HUES6 (cell line): ENCODE measurements at regions not wholly inside any gene's neighbourhood (a gene's known extent, or its start where the extent isn't known, plus 50 kb on each side); places are given as distances from the start of the nearest gene placed in this dataset.

ENCODE experiments used
- H3K27ac ChIP-seq: 2 replicates; pipeline ENCODE4 v1.7.0; 2013; ENCODE audit warnings: low read depth, mild to moderate bottlenecking, low read length, inconsistent platforms
- H3K27me3 ChIP-seq: 2 replicates; pipeline ENCODE4 v1.6.1; 2013; ENCODE audit warnings: low read length; ENCODE audit not compliant: control insufficient read depth, insufficient read depth
- H3K36me3 ChIP-seq: 2 replicates; pipeline ENCODE4 v1.6.1; 2013; ENCODE audit warnings: low read length; ENCODE audit not compliant: control insufficient read depth, insufficient read depth
- H3K4me1 ChIP-seq: 2 replicates; pipeline ENCODE4 v1.6.1; 2013; ENCODE audit warnings: low read length; ENCODE audit not compliant: control insufficient read depth, insufficient read depth
- H3K4me3 ChIP-seq: 2 replicates; pipeline ENCODE4 v1.5.1; 2013; ENCODE audit warnings: low read depth, low read length
- H3K9ac ChIP-seq: one replicate; pipeline ENCODE4 v1.6.1; 2013; ENCODE audit warnings: mild to moderate bottlenecking, low read length
- H3K9me3 ChIP-seq: 2 replicates; pipeline ENCODE4 v1.6.1; 2013; ENCODE audit warnings: low read depth, low read length; ENCODE audit not compliant: control insufficient read depth, insufficient read depth

DNA sequence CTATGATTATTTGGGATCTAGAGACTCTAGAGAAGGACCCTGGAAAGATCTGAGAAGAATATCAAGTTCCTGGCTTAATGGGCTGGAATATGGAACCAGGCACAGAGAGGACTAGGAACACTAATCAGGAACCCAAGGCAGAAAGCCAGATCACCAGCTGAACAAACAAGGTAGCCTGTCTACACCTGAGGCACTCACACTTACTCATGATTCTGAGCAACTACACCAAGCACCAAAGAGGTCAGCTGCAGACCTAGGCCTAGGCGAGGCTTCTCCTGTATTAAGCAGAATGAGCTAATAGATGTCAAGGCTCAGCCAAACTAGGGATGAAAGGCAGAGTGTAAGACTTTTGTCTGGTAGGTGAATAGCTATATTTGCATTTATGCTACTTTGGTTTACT lies 368.1 kb downstream of the LTN1 start:
- H3K9ac ChIP-seq: no peak overlapping the region
- H3K4me3 ChIP-seq: no peak overlapping the region
- H3K36me3 ChIP-seq: no peaks in the 10 kb centered on the region
- no peaks in the 10 kb centered on the region for H3K4me1 ChIP-seq
- no peaks in the 10 kb centered on the region for H3K9me3 ChIP-seq
- H3K27ac ChIP-seq: no peak overlapping the region
- H3K27me3 ChIP-seq: no peaks in the 10 kb centered on the region

GRCh38 chr21:28617300-28617699 lies 375.4 kb downstream of the LTN1 start:
- H3K4me3 ChIP-seq: no peak overlapping the region
- H3K4me1 ChIP-seq: no peaks in the 10 kb centered on the region
- H3K9ac ChIP-seq: no peak overlapping the region
- no peaks in the 10 kb centered on the region for H3K36me3 ChIP-seq
- no peaks in the 10 kb centered on the region for H3K9me3 ChIP-seq
- H3K27me3 ChIP-seq: no peaks in the 10 kb centered on the region
- H3K27ac ChIP-seq: no peak overlapping the region

DNA sequence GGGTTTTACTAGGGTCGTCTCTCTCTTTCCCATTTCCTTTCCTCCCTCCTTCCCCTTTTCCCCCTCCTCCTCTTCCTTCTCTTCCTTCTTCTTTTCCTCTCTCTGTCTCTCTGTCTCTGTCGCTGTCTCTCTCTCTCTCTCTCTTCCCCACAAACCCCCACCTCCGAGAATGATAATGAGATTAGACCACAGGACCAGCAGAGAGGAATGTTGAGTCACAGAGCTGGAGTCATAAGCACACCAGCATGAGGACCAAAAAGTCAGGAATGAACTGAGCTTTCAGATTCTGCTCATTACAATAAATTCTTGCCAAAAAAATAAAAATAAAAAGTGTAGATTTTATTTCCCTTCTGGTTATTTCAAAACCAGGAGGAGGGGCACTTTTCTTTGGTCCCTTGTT lies 377.4 kb downstream of the LTN1 start:
- Histone ChIP-seq H3K9ac (no peak overlapping the region), H3K4me3 (no peak overlapping the region), H3K4me1 (no peaks in the 10 kb centered on the region), H3K9me3 (no peaks in the 10 kb centered on the region), H3K27ac (no peak overlapping the region), H3K36me3 (no peaks in the 10 kb centered on the region), H3K27me3 (no peaks in the 10 kb centered on the region)

- Histone ChIP-seq H3K27ac (no peak overlapping the region), H3K9me3 (no peaks in the 10 kb centered on the region), H3K9ac (no peak overlapping the region), H3K36me3 (no peaks in the 10 kb centered on the region), H3K4me3 (no peak overlapping the region), H3K27me3 (no peaks in the 10 kb centered on the region), H3K4me1 (no peaks in the 10 kb centered on the region)
These were observed 377.9 kb downstream of the LTN1 start for GRCh38 chr21:28614791-28615190.

- no peak overlapping the region for H3K9ac ChIP-seq
- no peaks in the 10 kb centered on the region for H3K36me3 ChIP-seq
- H3K9me3 ChIP-seq: 0 out of 2 replicates have a peak, but pooled peaks cover 5% of the 10 kb centered on the region
- H3K27me3 ChIP-seq: no peaks in the 10 kb centered on the region
- no peak overlapping the region for H3K4me3 ChIP-seq
- H3K4me1 ChIP-seq: no peaks in the 10 kb centered on the region
- no peak overlapping the region for H3K27ac ChIP-seq
These were observed 384.0 kb downstream of the LTN1 start for GRCh38 chr21:28608646-28609045.

DNA sequence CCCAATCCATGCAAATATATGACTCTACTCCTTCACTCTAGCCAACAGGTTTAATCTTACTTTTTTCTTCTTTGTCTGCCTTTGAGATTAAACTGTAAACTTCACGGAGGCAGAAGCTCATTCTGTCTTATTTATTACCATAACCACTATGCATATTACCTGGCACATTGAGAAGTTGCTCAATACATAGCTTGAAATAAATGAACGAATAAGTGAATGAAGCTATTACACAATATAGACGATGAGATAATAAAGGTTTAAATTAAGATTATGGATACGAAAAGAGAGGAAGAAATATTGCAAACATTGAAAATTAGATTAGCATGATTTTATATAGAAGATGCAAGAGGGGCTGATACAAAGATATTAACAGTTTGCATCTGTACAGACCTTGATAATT lies 385.1 kb downstream of the LTN1 start:
- Histone ChIP-seq H3K36me3 (no peaks in the 10 kb centered on the region), H3K9ac (no peak overlapping the region), H3K4me1 (no peaks in the 10 kb centered on the region), H3K4me3 (no peak overlapping the region), H3K27ac (no peak overlapping the region), H3K27me3 (no peaks in the 10 kb centered on the region), H3K9me3 (0 out of 2 replicates have a peak, but pooled peaks cover 5% of the 10 kb centered on the region)

DNA sequence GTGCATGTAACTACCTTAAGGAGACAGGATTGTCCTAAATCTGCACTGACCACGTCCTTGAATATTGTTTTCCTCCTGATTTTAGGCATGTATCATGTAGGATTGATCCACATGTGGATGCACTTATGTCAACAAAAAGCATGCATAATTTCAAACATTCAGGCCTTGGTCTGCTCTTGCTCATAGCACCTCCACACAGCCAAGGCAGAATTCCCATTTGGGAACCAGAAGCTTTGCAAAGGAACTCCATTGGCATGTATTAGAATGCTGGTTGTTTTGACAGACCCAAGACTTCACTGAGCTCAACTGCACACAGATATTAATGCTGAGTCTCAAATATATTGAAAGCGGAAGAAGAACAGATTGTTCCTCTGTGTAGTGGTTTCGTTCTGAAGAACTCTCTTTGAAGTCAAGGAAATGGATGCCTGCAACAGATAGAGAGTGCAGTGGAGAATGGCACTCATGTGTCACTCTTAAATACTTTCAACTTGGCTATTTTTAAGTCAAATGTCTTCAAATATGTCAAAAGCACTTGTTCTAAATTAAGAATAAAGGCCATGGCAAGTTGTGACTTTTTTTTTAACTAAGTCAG lies 387.6 kb downstream of the LTN1 start:
- Histone ChIP-seq H3K9me3 (peaks cover 22% of the 10 kb centered on the region), H3K9ac (no peak overlapping the region), H3K27me3 (no peaks in the 10 kb centered on the region), H3K36me3 (no peaks in the 10 kb centered on the region), H3K4me3 (no peak overlapping the region), H3K4me1 (no peaks in the 10 kb centered on the region), H3K27ac (no peak overlapping the region)

GRCh38 chr21:28602546-28602945 lies 390.1 kb downstream of the LTN1 start:
- no peak overlapping the region for H3K27ac ChIP-seq
- no peaks in the 10 kb centered on the region for H3K4me1 ChIP-seq
- no peaks in the 10 kb centered on the region for H3K27me3 ChIP-seq
- no peak overlapping the region for H3K9ac ChIP-seq
- peaks cover 41% of the 10 kb centered on the region for H3K9me3 ChIP-seq
- H3K4me3 ChIP-seq: no peak overlapping the region
- H3K36me3 ChIP-seq: no peaks in the 10 kb centered on the region

DNA sequence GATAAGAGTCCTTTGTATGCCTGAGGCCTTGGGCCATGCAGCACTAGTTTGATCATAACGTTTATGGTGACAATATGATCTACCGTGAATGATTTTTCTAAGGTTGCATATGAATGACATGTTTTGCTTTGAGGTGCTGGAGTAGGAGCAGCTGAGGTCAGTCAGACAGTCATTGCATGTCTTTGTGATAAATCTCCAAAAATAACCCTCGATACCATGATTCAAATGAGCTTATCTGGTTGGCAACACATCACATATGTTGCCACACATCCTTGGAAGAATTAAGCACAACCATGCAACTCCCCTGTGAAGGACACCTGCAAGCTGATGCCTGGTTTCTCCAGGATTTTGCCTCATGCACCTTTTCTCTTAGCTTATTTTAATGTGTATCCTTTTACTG lies 394.5 kb downstream of the LTN1 start:
- no peaks in the 10 kb centered on the region for H3K4me1 ChIP-seq
- no peaks in the 10 kb centered on the region for H3K27me3 ChIP-seq
- H3K9me3 ChIP-seq: peaks cover 45% of the 10 kb centered on the region
- H3K36me3 ChIP-seq: no peaks in the 10 kb centered on the region
- H3K9ac ChIP-seq: no peak overlapping the region
- H3K27ac ChIP-seq: no peak overlapping the region
- H3K4me3 ChIP-seq: no peak overlapping the region

DNA sequence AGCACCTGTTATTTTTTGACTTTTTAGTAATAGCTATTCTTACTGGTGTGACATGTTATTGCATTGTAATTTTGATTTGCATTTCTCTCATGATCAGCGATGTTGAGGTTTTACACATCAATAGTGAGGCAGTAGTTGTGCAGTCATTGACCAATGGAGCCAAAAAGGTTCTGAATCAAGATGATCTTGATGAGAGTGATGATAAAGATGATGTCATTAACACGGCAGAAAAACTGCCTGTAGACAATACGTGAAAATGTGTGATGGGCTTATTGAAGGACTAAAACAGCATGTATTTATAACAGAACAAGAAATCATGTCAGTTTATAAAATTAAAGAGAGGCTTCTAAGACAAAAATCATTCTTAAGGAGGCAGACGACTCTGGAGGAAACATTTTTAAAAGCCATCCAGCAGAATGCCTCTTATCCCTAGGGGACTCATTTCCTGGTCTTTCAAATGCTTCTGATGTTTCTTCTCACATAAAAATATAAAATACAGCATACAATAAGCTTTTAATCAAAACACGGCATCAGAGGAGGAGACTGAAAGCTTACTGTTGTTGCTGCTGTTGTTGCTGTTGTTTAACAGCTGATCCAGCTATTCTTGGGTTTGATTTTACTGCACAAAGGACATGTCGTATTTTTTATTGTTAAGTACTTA lies 400.3 kb downstream of the LTN1 start:
- Histone ChIP-seq H3K9ac (no peak overlapping the region), H3K4me3 (no peak overlapping the region), H3K27ac (no peak overlapping the region), H3K27me3 (no peaks in the 10 kb centered on the region), H3K36me3 (no peaks in the 10 kb centered on the region), H3K9me3 (0 out of 2 replicates have a peak, but pooled peaks cover 5% of the 10 kb centered on the region), H3K4me1 (peaks cover 9% of the 10 kb centered on the region; the same call in 1 of the 2 replicates)

- no peak overlapping the region for H3K4me3 ChIP-seq
- no peaks in the 10 kb centered on the region for H3K36me3 ChIP-seq
- H3K27ac ChIP-seq: 0 out of 2 replicates have a peak overlapping the region, but pooled peaks have one; percentile 59
- H3K27me3 ChIP-seq: no peaks in the 10 kb centered on the region
- H3K9ac ChIP-seq: no peak overlapping the region
- no peaks in the 10 kb centered on the region for H3K9me3 ChIP-seq
- H3K4me1 ChIP-seq: peaks cover 9% of the 10 kb centered on the region; the same call in 1 of the 2 replicates
These were observed 402.0 kb downstream of the LTN1 start for GRCh38 chr21:28590676-28591075.
